ENCODE measurements at regions not wholly inside any gene's neighbourhood (a gene's known extent, or its start where the extent isn't known, plus 50 kb on each side); places are given as distances from the start of the nearest gene placed in this dataset.

- no peak for TF ChIP-seq ZNF274 (IDR thresholded peaks at IDR 0.05; ENCODE audit: low read depth, low read length)
- no peak overlapping the region for H3K4me3 ChIP-seq (ENCODE audit: low read length)
Observed at GRCh38 chr5:74212336-74212735, 428.2 kb downstream of the ENC1 start.

GRCh38 chr5:74209571-74209970 lies 431.0 kb downstream of the ENC1 start:
- H3K4me3 ChIP-seq (ENCODE audit: low read length): no peak overlapping the region
- TF ChIP-seq ZNF274 (IDR thresholded peaks at IDR 0.05; ENCODE audit: low read depth, low read length): no peak

GRCh38 chr5:74206579-74207550 lies 433.7 kb downstream of the ENC1 start:
- no peak for TF ChIP-seq ZNF274 (IDR thresholded peaks at IDR 0.05; ENCODE audit: low read depth, low read length)
- H3K4me3 ChIP-seq (ENCODE audit: low read length): no peak overlapping the region

- TF ChIP-seq ZNF274 (IDR thresholded peaks at IDR 0.05; ENCODE audit: low read depth, low read length): no peak
- no peak overlapping the region for H3K4me3 ChIP-seq (ENCODE audit: low read length)
Observed at GRCh38 chr5:74205767-74206578, 434.6 kb downstream of the ENC1 start.

GRCh38 chr5:74201334-74202081 lies 439.0 kb downstream of the ENC1 start:
- no peak overlapping the region for H3K4me3 ChIP-seq (ENCODE audit: low read length)
- no peak for TF ChIP-seq ZNF274 (IDR thresholded peaks at IDR 0.05; ENCODE audit: low read depth, low read length)

GRCh38 chr5:74200560-74200959 lies 440.0 kb downstream of the ENC1 start:
- H3K4me3 ChIP-seq (ENCODE audit: low read length): no peak overlapping the region
- no peak for TF ChIP-seq ZNF274 (IDR thresholded peaks at IDR 0.05; ENCODE audit: low read depth, low read length)

- TF ChIP-seq ZNF274 (IDR thresholded peaks at IDR 0.05; ENCODE audit: low read depth, low read length): no peak
- H3K4me3 ChIP-seq (ENCODE audit: low read length): no peak overlapping the region
Observed at GRCh38 chr5:74199436-74200210, 440.9 kb downstream of the ENC1 start.

- TF ChIP-seq ZNF274 (IDR thresholded peaks at IDR 0.05; ENCODE audit: low read depth, low read length): no peak
- H3K4me3 ChIP-seq (ENCODE audit: low read length): no peak overlapping the region
Observed at GRCh38 chr5:74199005-74199404, 441.5 kb downstream of the ENC1 start.

- no peak for TF ChIP-seq ZNF274 (IDR thresholded peaks at IDR 0.05; ENCODE audit: low read depth, low read length)
- no peak overlapping the region for H3K4me3 ChIP-seq (ENCODE audit: low read length)
Observed at GRCh38 chr5:74198156-74198555, 442.4 kb downstream of the ENC1 start.

- H3K4me3 ChIP-seq (ENCODE audit: low read length): no peak overlapping the region
- no peak for TF ChIP-seq ZNF274 (IDR thresholded peaks at IDR 0.05; ENCODE audit: low read depth, low read length)
Observed at GRCh38 chr5:74196233-74196632, 444.3 kb downstream of the ENC1 start.

- no peak for TF ChIP-seq ZNF274 (IDR thresholded peaks at IDR 0.05; ENCODE audit: low read depth, low read length)
- no peak overlapping the region for H3K4me3 ChIP-seq (ENCODE audit: low read length)
Observed at GRCh38 chr5:74194196-74194595, 446.3 kb downstream of the ENC1 start.

GRCh38 chr5:74192606-74193299 lies 447.8 kb downstream of the ENC1 start:
- TF ChIP-seq ZNF274 (IDR thresholded peaks at IDR 0.05; ENCODE audit: low read depth, low read length): no peak
- no peak overlapping the region for H3K4me3 ChIP-seq (ENCODE audit: low read length)
